NCI-H510A (cell line): ENCODE measurements at regions not wholly inside any gene's neighbourhood (a gene's known extent, or its start where the extent isn't known, plus 50 kb on each side); places are given as distances from the start of the nearest gene placed in this dataset.
"Not testable (repeated sequence)": the region's sequence is repeated elsewhere in the genome, so short reads cannot be mapped to it uniquely, and the experiment has no call there.

ENCODE experiments used
- DNase-seq: peaks from one replicate; lab custom pipeline; 2025; lab: John Stamatoyannopoulos, UW

- no peak for DNase-seq
Measured at GRCh38 chr22:49721211-49721763, 106.4 kb downstream of the BRD1 start.

GRCh38 chr22:49720279-49720959, 107.3 kb downstream of the BRD1 start:
- DNase-seq = no peak

DNA sequence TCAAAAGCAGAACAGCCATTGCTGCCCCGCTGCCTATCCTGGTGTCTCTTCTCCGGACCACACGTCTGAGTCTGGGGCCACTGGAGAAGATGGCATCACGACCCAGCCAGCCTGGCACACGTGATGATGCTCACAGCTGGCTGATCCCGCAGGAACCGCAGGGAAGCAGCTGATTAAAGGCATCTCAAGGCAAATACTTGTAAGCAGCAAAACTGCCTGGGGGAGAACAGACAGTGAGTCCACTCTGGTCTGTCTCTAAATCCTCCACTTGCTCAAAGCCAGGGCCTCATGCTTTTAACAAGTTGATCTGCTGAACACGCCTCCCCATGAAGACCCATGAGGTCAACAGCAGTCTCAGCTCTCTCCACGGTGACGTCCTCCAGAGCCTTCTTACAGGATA, 108.6 kb downstream of the BRD1 start:
- DNase-seq = no peak

GRCh38 chr22:49718396-49718795, 109.3 kb downstream of the BRD1 start:
- DNase-seq = no peak

- DNase-seq = no peak
Measured at GRCh38 chr22:49717322-49717919, 110.3 kb downstream of the BRD1 start.

DNA sequence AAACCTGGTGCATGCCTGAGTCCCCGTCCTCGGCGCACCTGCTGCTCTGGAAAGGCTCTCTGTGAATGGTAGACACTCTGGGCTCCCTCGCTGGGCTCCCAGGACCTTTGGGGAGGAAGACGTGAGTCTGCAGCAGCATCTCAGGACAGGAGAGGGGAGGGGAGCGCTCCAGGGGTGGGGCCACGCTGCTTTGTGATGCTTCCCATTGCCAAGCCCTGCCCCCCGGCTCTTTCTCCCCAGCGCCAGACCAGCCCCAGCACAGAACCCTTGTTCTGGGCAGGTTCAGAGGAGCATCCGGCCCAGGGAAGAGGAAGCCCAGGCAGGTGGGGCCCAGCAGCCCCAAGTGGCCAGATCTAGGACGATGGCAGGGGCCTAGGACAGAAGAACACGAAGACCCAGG, 111.2 kb downstream of the BRD1 start:
- DNase-seq = no peak

DNA sequence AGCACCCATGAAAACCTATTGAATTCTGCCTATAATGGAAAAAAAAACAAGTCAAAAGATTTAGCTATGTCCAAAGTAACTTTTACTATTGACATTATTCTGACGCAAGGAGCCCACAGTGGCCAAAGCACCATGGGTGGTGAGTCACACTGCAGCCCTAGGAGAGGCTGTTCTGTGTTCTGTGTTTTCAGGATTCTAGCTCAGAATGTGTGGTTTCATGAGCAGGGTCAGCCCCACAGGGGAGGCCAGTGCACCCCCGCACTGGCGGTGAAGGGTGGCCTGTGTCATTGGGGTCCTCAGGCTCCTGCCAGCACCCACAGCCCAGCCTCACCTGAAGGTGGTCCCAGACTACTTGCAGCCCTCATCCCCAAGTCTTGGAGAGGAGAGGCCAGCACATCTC, 112.2 kb downstream of the BRD1 start:
- DNase-seq = no peak

DNA sequence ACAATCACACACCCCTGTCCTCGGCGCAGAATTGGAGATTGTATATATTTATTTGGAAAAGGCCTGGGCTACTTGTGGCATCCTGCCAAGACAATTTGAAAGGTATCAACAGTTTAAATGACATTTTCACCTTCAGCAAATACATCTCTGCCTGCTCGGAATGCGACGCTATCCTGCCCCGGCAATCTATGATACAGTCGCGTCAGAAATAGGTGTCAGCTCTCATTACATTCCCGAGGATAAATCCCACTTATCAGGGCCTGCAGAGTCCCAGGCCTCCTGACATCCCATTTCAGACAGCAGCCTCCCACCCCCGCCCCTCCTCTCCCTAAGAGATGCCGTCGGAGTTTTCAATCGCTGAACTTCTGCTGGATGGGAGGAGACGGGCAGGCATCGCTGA, 114.7 kb downstream of the BRD1 start:
- no peak for DNase-seq

- no peak for DNase-seq
Measured at GRCh38 chr22:49712195-49712791, 115.4 kb downstream of the BRD1 start.

- DNase-seq = no peak
Measured at GRCh38 chr22:49710746-49711145, 116.9 kb downstream of the BRD1 start.

GRCh38 chr22:49709464-49709863, 118.2 kb downstream of the BRD1 start:
- DNase-seq = no peak

DNA sequence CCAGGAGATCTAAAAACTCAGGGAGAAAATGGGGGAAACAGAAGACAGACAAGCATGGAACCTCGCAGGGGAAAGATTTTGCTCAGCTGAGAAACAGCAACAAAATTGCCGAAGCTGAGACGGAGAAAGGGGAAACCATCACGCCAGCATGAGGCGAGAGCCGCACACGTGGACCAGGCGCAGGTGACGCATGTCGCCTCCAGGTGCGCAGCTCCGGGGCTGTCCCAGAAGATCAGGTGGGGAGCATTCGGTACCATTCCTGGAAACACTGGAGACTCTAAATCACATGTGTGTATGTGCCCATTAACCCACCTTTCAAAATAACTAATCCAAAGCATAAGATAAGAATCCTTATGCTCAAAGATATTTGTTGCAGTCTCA, 121.7 kb downstream of the BRD1 start:
- no peak for DNase-seq

GRCh38 chr22:49705216-49705971, 122.3 kb downstream of the BRD1 start:
- no peak for DNase-seq

DNA sequence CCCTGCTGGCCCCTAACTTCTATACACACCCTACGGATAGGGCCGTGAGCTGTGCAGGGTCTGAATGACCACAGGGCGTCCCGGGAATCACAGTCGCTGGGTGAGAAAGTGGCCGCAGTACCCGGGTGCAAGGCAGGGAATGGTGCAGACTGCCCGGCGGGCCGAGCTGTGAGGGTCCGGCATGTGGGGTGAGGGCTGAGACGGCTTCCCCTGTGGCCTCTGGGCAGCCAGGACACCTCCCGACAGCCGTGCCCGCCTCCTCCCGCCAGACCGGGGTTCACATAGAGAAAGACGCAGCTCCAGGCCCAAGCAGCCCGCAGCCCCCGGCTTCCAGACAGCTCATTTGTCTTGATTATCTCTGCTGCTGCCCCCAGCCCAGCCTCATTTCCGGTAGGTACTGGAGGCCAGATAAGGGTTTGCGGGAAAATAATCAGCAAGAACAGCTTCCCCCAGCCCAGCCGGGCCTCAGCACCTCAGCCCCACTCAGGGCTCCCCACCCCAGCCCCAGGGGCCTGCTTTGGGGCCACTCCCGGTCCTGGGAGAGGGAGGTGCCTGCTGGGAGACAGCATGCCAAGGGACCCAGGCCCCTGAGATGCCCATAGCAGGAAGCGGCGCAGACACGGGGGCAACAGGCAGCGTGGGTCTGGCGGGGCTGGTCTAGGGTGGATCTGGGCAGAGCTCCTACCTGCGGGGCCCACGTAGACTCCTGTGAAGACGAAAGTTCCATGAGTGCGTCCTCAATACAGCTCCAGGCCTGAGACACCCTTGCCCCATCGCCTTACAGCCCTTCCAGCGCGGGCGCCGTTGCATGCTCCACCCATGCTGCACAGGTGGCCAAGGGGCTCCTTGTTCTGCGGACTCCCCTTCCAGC, 123.1 kb downstream of the BRD1 start:
- DNase-seq = no peak

- DNase-seq = no peak
Measured at GRCh38 chr22:49703990-49704344, 123.7 kb downstream of the BRD1 start.

GRCh38 chr22:49703505-49703904, 124.2 kb downstream of the BRD1 start:
- no peak for DNase-seq

GRCh38 chr22:49702068-49702397, 125.6 kb downstream of the BRD1 start:
- no peak for DNase-seq

DNA sequence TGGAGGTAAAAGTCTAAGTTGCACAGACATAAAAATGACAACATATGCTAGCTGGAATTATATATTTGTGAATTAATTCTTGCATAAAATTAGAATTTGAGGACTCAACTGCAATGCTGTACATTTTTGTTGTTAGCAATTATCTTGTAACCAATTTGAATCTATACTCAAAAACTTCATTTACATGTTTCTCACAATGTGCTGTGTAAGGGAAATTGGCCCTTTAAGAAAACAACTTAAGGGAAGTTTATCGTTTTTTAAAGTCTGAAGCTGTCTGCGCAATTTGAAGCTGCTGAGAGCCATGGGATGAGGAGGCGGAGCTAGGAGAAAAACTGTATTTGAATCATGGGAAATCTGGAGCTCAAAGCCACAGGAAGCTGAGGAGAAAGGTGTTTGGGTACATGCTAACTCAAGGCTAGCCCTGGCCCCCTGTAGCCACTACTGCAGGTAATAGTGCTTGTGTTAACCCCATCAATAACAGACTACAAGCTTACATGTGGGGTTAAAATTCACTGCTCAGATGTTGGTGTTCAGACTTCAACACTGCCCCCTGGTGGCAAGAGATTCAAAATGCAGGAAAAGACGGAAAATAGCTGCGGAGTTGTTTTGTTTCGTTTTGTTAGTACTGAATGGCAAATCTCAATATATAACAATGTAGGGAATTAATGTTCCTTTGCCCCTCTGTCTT, 126.1 kb downstream of the BRD1 start:
- no peak for DNase-seq

DNA sequence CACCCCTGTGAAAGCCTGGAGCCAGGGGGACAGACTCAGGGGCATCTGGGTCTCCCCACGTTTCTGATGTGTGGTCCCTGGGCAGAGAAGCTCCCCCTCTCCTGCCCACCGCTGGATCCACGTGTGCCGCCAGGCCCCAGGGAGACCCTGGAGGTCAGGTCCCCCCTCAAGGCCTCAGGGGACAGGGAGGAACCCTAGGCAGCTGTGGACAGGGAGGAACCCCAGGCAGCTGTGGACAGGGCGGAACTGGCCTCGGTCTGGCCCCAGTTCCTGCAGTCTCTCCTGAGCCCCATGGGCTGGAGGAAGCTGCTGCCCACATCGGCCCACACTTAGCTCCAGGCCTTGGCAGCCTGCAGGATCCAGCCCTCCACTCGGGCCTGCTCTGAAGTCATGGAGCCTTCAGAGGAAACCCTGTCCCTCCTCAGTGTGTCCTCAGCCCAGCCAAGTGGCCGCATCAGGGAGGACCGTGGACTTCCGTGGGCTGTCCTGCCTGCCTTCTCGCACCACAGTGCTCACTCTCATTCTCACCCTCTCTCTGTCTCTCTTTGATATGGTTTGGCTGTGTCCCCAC, 127.7 kb downstream of the BRD1 start:
- no peak for DNase-seq

- no peak for DNase-seq
Measured at GRCh38 chr22:49699476-49699875, 128.2 kb downstream of the BRD1 start.

DNA sequence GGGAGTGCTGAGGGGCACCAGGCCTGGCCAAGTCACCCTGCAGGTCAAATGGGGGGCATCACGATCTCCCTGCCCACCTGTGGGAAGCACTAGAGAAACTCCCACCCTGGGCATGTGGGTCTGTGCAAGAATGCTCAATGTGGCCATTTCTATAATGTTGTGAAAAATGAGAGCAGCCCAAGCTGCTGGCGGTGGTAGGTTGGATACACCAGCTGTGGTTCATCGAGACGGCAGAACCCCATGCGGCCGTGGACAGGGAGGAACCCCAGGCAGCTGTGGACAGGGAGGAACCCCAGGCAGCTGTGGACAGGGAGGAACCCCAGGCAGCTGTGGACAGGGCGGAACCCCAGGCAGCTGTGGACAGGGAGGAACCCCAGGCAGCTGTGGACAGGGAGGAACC, 129.1 kb downstream of the BRD1 start:
- DNase-seq = not testable (repeated sequence)
